ENCODE measurements at regions not wholly inside any gene's neighbourhood (a gene's known extent, or its start where the extent isn't known, plus 50 kb on each side); places are given as distances from the start of the nearest gene placed in this dataset.

- TF ChIP-seq CTCF (IDR thresholded peaks at IDR 0.05; ENCODE audit: borderline replicate concordance, extremely low read depth, low read length, poor library complexity, severe bottlenecking) (no peak), EZH2 (IDR thresholded peaks at IDR 0.05; ENCODE audit: borderline replicate concordance, low read depth, low read length, severe bottlenecking) (no peak)
Measured at GRCh38 chr1:239311331-239311730, 75.0 kb upstream of the CHRM3 start.

Measured in DND-41 (cell line).